Stimulated activated CD4-positive, alpha-beta T cell treated with anti-CD3 and anti-CD28 coated beads, Interleukin-4, amount 100 ng/mL, for 4 hours (primary cell): ENCODE measurements at regions not wholly inside any gene's neighbourhood (a gene's known extent, or its start where the extent isn't known, plus 50 kb on each side); places are given as distances from the start of the nearest gene placed in this dataset.

ENCODE experiments used
- DNase-seq, 2 experiments: peaks; one replicate each; pipeline ENCODE4 v3.0.0-alpha.2; 2020

DNA sequence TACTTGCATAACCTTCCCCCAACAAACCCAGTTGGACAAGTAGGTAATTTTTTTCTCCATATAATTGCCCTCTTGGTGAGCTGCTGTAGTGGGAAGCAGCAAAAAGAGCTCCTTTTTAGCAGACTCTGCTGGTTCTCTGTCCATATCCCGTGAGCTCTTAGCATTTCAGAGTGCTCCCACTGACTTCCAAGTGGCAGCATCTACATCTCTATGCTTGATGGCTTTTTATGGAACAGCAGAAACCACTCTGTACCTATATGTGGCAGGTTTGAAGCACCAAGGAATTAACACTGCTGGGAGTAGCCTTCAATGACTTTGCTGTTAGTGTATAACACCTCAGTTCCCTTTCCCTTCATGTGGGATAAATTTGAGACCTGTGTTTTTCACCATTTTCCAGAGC is 168.4 kb upstream of the NHS start:
- no peak for DNase-seq

GRCh38 chrX:17214962-17215361 is 160.0 kb upstream of the NHS start:
- DNase-seq, result no peak

- no peak for DNase-seq
These were observed 148.3 kb upstream of the NHS start for GRCh38 chrX:17226736-17227135.

GRCh38 chrX:17237146-17237545 is 137.9 kb upstream of the NHS start:
- no peak for DNase-seq

DNA sequence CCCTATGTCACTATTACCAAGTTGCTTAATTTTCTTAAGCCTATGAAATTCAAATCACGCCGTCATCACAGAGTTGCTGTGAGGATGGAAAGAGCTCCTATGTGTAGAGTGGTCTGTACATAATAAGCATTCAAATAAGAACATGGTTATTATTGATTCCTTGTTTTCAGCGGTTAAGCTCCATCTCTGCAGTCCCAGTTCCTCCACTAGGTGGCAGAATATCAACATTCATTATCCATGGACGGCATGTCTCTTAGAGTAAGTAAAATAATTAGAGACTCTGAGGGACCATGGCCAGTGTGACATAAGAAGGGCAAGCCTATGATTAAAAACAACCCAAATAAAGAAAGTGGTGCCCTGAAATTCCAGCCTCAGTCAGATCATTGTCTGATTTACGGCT is 132.5 kb upstream of the NHS start:
- peak in 1 of 2 experiments; percentile 1 for DNase-seq

- DNase-seq, result no peak
These were observed 127.9 kb upstream of the NHS start for GRCh38 chrX:17247144-17247543.

GRCh38 chrX:17262123-17262522 is 112.9 kb upstream of the NHS start:
- DNase-seq, result no peak

- DNase-seq, result no peak
These were observed 108.9 kb upstream of the NHS start for GRCh38 chrX:17266136-17266535.

GRCh38 chrX:17278961-17279360 is 96.0 kb upstream of the NHS start:
- no peak for DNase-seq

- no peak for DNase-seq
These were observed 89.0 kb upstream of the NHS start for GRCh38 chrX:17285983-17286382.

DNA sequence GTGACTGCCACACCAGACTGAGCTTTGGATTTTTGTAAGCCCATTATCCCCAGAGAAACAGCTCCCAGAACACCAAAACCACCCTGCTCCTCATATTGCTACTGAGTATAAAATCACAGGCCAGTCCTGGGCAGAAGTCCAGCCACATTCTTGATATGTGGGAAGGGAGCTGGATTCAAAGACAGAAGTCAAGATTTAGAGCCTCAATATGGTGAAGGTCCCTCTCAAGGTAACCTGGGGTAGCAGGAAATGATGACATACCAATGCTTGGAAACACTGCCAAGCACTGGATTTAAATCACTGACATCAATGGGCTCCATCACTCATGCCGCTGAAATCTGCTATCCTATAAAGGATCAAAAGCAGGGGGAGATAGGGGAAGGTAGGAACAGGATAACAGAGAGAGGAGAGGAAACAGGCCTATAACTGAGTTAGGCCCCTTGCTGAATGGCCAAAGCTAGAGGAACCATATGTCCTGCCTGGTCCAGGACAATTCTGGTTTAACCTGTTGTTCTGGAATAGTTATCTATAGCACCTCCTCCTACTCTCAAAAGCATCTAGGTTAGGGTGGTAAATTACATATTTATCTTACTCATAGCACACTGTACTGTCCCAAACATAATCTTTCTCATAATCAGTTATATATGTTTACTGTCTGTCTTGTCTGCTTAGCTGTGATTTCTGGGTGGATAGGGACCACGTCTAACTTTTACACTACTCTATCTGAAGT is 83.7 kb upstream of the NHS start:
- no peak for DNase-seq

DNA sequence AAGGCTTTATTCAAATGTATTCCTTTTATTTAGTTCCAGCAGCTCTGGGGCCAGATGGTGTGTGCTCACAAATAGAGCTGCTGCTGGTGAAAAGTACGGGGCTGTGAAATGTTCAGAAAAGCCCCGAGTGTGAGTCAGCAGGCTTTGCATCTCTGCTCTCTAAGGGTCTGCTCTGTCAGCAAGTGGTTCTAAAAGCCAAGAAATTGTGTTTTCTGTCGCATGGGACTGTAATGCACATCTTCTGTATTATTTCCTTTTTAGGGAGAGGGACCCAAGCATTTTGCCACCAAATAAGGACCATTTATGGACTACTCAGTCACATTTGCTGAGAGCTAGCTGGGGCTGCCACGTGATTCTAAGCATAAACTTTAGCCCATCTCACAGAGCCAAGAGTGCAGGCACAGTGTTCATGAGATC is 82.9 kb upstream of the NHS start:
- DNase-seq, result no peak

GRCh38 chrX:17294561-17294960 is 80.4 kb upstream of the NHS start:
- DNase-seq, result no peak

GRCh38 chrX:17295791-17296190 is 79.2 kb upstream of the NHS start:
- no peak for DNase-seq

- DNase-seq, result no peak
These were observed 76.4 kb upstream of the NHS start for GRCh38 chrX:17298564-17298963.

- DNase-seq, result no peak
These were observed 75.8 kb upstream of the NHS start for GRCh38 chrX:17299206-17299605.

DNA sequence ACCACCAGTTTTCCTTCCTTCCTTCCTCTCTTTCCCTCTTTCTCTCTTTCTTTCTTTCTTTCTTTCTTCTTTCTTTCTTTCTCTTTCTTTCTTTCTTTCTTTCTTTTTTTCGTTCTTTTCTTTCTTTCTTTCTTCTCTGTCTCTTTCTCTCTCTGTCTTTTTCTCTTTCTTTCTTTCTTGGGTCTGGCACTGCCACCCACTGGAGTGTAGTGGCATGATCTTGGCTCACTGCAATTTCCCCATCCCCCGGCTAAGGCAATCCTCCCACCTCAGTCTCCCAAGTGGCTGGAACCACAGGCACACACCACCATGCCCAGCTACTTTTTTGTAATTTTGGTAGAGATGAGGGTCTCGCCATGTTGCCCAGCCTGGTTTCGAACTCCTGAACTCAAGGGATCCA is 51.6 kb upstream of the NHS start:
- no peak for DNase-seq
